ENCODE measurements at regions not wholly inside any gene's neighbourhood (a gene's known extent, or its start where the extent isn't known, plus 50 kb on each side); places are given as distances from the start of the nearest gene placed in this dataset.

GRCh38 chr20:39829661-39830060 is 859.4 kb downstream of the MAFB start:
- no peak for DNase-seq (ENCODE audit: low spot score)

- no peak for DNase-seq (ENCODE audit: low spot score)
Observed at GRCh38 chr20:39829256-39829655, 859.8 kb downstream of the MAFB start.

DNA sequence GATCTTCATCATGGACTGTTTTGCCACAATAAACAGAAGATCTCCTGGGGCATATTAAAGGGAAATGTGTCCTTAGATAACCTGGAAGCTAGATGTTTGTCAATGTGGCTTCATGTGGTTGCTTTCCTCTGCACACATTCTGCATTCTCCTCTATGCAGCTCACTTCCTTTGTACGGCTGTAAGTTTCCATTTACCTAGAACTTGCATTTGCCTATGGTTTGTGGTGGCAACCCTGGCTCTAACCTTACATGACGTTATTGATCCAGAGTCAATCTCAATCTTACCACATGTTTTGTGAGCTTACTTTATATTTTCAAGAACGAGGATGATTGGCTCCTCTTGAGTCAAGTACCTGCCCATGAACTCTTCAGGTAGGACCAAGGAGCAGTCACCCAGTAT is 863.1 kb downstream of the MAFB start:
- no peak for DNase-seq (ENCODE audit: low spot score)

- DNase-seq (ENCODE audit: low spot score) = no peak
Observed at GRCh38 chr20:39825524-39825923, 863.4 kb downstream of the DHX35 start.

DNA sequence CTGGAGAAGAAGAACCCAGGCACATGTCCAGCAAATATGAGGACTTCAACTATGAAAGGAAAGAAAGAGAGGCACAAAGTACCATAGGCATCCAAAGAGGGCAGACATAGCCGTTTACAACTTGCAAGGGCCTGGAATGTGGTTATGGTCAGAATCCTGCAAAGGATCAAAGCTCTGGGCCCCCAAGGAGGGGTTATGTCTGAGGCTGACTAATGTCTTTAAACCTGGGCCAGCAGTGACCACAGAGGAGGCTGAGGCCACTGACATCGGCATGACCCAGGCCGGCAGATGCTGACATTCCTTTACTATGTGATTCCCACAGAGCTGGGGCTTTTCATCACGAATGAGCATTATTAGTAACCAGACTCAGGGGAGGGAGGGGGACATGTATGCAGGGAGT is 861.1 kb downstream of the DHX35 start:
- DNase-seq (ENCODE audit: low spot score) = no peak

GRCh38 chr20:39822667-39823066 is 860.5 kb downstream of the DHX35 start:
- DNase-seq (ENCODE audit: low spot score) = no peak

DNA sequence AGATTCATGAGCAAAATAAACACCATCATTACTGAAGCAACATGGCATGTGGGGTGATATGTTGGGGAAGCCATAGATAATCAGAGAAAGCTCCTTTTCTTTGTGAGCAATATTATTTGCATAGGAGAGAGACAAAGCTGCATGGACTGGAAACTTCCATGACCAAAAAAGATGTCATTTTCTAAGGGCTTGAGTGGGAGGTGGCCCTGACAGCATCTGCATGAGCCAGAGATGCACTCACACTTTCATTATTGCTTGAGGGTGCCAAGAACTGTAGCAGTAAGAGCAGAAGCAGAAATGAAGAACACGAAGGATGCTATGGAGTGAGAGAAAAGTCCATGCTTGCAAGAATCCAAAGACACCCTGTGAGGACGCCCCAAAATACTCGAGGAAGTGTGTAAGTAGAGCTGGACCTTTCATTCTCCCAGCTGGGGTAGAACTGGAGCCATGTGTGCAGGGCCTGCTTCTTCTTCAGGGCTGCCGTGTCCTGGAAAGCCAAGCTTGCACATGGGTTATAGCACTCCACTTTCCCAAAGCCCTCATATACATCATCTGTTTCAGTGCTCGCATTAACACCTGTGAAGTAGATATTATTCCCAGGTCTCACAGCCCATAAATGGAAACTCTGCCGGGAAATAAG is 851.2 kb downstream of the DHX35 start:
- DNase-seq (ENCODE audit: low spot score) = no peak

DNA sequence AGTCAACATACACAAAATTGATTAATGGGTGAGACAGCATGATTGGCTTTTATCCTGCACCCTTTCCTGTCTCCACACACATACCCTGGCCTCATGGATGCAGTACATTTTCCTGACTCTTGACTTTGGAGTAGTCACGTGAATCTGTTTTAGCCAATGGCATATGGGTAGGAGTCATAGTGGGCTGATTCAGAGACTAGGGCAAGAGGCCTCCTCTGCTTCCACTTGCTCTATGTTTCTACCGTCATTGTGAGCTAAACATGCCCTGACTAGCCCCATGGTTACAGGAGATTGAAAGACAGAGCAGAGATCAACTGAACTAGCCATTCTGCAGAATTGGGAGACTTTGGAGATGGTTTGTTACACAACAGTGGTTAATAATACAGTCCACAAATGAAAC is 850.0 kb downstream of the DHX35 start:
- no peak for DNase-seq (ENCODE audit: low spot score)

DNA sequence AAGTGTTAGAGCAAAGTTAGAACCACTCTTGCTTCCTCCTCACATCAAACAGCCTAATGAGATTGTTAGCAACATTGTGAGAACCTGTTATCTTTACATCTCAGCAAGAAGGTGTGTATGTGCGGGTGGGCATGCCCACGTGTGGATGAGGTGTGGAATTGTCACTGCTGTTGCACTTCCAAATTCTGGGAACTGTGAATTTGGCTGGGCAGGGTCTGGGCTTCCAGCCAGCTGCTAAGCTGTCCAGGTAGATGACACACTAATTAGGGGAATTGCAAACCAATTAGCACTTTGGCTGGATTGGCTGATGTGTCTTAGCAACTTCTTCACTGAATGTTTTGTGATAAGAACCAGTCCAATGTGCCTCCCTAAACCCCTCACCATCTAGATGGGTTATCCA is 848.2 kb downstream of the DHX35 start:
- no peak for DNase-seq (ENCODE audit: low spot score)

- DNase-seq (ENCODE audit: low spot score) = no peak
Observed at GRCh38 chr20:39808613-39809012, 846.5 kb downstream of the DHX35 start.

- DNase-seq (ENCODE audit: low spot score) = no peak
Observed at GRCh38 chr20:39800548-39800947, 838.4 kb downstream of the DHX35 start.

GRCh38 chr20:39800111-39800510 is 838.0 kb downstream of the DHX35 start:
- no peak for DNase-seq (ENCODE audit: low spot score)

DNA sequence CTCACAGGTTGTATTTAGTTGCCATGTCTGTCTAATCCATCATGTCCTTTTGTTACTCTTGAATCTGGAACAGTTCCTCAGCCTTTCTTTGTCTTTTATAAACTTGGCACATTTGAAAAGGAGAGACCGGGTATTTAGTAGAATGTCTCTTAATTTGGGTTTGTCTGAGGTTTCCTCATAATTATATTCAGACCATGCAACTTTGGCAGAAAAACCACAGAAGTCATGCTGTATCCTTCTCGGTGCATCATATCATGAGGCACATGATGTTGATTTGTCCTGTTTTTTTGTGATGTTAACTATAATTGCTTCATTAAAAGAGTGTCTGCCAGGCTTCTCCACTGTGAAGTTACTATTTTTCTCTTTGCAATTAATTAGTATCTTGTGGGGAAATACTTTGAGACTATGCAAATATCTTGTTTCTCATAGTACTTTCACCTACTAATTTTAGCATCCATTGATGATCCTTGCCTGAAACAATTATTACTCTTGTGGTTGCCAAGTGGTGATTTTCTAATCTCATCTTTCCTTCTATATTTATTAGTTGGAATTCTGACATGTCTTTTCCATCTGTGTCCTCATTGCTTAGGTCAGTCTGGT is 837.3 kb downstream of the DHX35 start:
- DNase-seq (ENCODE audit: low spot score) = no peak

GRCh38 chr20:39795401-39796272 is 833.5 kb downstream of the DHX35 start:
- no peak for DNase-seq (ENCODE audit: low spot score)

- DNase-seq (ENCODE audit: low spot score) = no peak
Observed at GRCh38 chr20:39792334-39792733, 830.2 kb downstream of the DHX35 start.

DNA sequence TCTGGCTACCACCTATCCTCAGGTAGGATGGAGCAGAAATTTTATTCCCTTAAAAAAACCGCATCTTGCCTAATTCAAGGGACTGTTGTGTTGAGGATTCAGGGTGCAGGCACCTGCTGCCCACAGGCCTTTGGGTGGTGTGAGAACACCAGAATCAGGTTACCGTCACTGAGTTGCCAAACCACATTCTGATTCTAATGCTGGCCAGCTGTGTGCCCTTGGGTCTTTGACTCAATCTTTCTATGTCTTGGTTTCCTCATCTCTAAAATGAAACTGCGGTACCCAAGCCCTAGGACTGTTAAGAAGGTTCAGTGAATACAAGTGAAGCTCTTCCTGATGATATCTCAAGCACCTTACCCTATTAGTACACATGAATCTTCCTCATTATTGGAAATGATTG is 827.3 kb downstream of the DHX35 start:
- DNase-seq (ENCODE audit: low spot score) = no peak

- no peak for DNase-seq (ENCODE audit: low spot score)
Observed at GRCh38 chr20:39785252-39785917, 823.2 kb downstream of the DHX35 start.

DNA sequence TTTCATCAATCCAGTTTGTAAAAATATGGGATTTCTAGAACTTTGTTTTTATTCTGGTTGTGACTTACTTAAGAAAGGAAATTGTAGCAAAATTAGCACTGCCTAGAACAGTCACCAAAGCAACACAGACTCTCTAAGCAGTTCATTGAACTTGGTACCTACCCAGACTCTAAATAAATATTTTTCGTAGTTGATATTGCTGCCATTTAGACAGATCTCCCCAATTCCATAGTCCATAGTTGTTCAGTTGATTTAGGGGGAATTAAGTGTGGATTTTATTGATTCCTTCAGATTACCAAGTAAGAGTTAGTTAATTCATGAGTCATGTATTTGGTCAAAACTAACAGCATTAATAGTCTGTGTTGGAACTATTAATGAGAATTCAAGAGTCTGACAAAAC is 822.5 kb downstream of the DHX35 start:
- DNase-seq (ENCODE audit: low spot score) = no peak

- DNase-seq (ENCODE audit: low spot score) = no peak
Observed at GRCh38 chr20:39778847-39779604, 816.9 kb downstream of the DHX35 start.

- no peak for DNase-seq (ENCODE audit: low spot score)
Observed at GRCh38 chr20:39778431-39778830, 816.3 kb downstream of the DHX35 start.

DNA sequence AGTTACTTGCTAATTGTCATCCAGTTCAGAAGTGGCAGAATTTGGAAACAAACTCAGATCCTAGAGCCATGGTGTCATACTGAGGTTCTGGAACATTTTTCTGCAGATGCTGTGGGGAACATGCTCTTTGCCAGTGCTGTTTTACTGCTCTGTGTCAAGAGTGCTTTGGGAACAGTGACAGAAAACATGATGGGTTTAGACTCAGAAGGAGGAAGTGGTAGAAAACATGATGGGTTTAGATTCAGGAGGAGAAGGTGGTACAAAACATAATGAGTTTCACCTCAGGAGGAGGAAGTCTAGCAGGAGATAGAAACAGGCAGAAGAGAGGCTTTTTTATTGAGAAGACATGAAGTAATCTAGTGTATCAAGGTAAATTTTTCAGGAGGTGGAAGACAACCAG is 815.5 kb downstream of the DHX35 start:
- DNase-seq (ENCODE audit: low spot score) = no peak

- no peak for DNase-seq (ENCODE audit: low spot score)
Observed at GRCh38 chr20:39775110-39775509, 813.0 kb downstream of the DHX35 start.

Measured in H4 (cell line).